GM12891 (cell line): ENCODE measurements at regions not wholly inside any gene's neighbourhood (a gene's known extent, or its start where the extent isn't known, plus 50 kb on each side); places are given as distances from the start of the nearest gene placed in this dataset.

Source experiments
- PAX5 ChIP-seq: IDR thresholded peaks from 2 replicates; pipeline ENCODE4 v1.6.1; 2011; ENCODE audit warnings: low read length, moderate library complexity, mild to moderate bottlenecking; ENCODE audit not compliant: insufficient read depth, severe bottlenecking
- POLR2A ChIP-seq: IDR thresholded peaks from 2 replicates; pipeline ENCODE4 v1.6.1; 2011; ENCODE audit warnings: low read depth, low read length, control low read depth
- POLR2AphosphoS5 ChIP-seq: IDR thresholded peaks from 2 replicates; pipeline ENCODE4 v1.6.1; 2011; ENCODE audit warnings: low read depth, low read length, control low read depth
- POU2F2 ChIP-seq: IDR thresholded peaks from 2 replicates; pipeline ENCODE4 v1.6.1; 2011; ENCODE audit warnings: low read depth, mild to moderate bottlenecking, control low read depth, low read length, moderate library complexity
- SPI1 ChIP-seq: IDR thresholded peaks from 2 replicates; pipeline ENCODE4 v1.6.1; 2011; ENCODE audit warnings: low read depth, low read length, control low read depth
- TAF1 ChIP-seq: IDR thresholded peaks from 2 replicates; pipeline ENCODE4 v1.6.1; 2011; ENCODE audit warnings: low read depth, low read length, control low read depth

DNA sequence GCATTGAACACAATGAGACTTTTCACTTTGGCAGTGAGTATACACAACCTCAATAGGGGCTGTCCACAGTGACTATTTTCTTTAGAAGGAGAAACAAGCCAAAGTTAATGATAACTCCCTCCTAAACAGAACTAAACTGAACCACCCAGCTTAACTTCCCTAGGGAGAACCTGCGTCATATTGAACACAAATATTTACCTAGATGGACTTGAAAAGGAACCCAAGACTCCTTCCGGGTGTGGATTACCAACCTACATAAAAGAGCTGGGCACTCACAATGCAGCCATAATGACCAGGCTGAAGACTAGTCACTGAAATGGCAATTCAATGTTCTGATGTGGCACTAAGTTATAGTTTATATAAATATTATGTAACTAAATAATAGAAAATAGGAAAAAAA is 160.6 kb downstream of the IBTK start:
- TF ChIP-seq POLR2AphosphoS5: no peak
- TF ChIP-seq POLR2A: no peak
- no peak for TF ChIP-seq TAF1
- TF ChIP-seq SPI1: no peak
- no peak for TF ChIP-seq PAX5
- TF ChIP-seq POU2F2: no peak
